Activated naive CD8-positive, alpha-beta T cell treated with anti-CD3 and anti-CD28 coated beads, Interleukin-2, amount 50 U/mL, for 16 hours (primary cell): ENCODE measurements at regions not wholly inside any gene's neighbourhood (a gene's known extent, or its start where the extent isn't known, plus 50 kb on each side); places are given as distances from the start of the nearest gene placed in this dataset.
"Not testable (repeated sequence)": the region's sequence is repeated elsewhere in the genome, so short reads cannot be mapped to it uniquely, and the experiment has no call there.

Source experiments
- DNase-seq: peaks from one replicate; pipeline ENCODE4 v3.0.0-alpha.2; 2020; ENCODE audit warnings: low read depth, low spot score

GRCh38 chr4:23412701-23413100 is 477.1 kb downstream of the PPARGC1A start:
- DNase-seq = no peak

GRCh38 chr4:23408913-23409312 is 480.9 kb downstream of the PPARGC1A start:
- not testable (repeated sequence) for DNase-seq

GRCh38 chr4:23401572-23401971 is 488.3 kb downstream of the PPARGC1A start:
- no peak for DNase-seq

- no peak for DNase-seq
These were observed 496.9 kb downstream of the PPARGC1A start for GRCh38 chr4:23392860-23393458.

GRCh38 chr4:23390246-23390645 is 499.6 kb downstream of the PPARGC1A start:
- DNase-seq = no peak

GRCh38 chr4:23388699-23389395 is 501.0 kb downstream of the PPARGC1A start:
- DNase-seq = no peak

GRCh38 chr4:23388255-23388654 is 501.6 kb downstream of the PPARGC1A start:
- DNase-seq = no peak

- no peak for DNase-seq
These were observed 505.1 kb downstream of the PPARGC1A start for GRCh38 chr4:23384741-23385140.

- DNase-seq = no peak
These were observed 507.0 kb downstream of the PPARGC1A start for GRCh38 chr4:23382879-23383278.

GRCh38 chr4:23374259-23374658 is 515.6 kb downstream of the PPARGC1A start:
- DNase-seq = no peak

- DNase-seq = no peak
These were observed 516.6 kb downstream of the PPARGC1A start for GRCh38 chr4:23373261-23373660.

- DNase-seq = no peak
These were observed 518.3 kb downstream of the PPARGC1A start for GRCh38 chr4:23371533-23371932.

GRCh38 chr4:23369331-23369730 is 520.5 kb downstream of the PPARGC1A start:
- DNase-seq = no peak

- DNase-seq = no peak
These were observed 521.7 kb downstream of the PPARGC1A start for GRCh38 chr4:23368081-23368697.

- no peak for DNase-seq
These were observed 523.3 kb downstream of the PPARGC1A start for GRCh38 chr4:23366557-23366906.

- no peak for DNase-seq
These were observed 523.8 kb downstream of the PPARGC1A start for GRCh38 chr4:23365871-23366556.

GRCh38 chr4:23365086-23365485 is 524.8 kb downstream of the PPARGC1A start:
- DNase-seq = no peak

- no peak for DNase-seq
These were observed 525.7 kb downstream of the PPARGC1A start for GRCh38 chr4:23364167-23364566.

GRCh38 chr4:23361453-23361852 is 528.4 kb downstream of the PPARGC1A start:
- no peak for DNase-seq

- DNase-seq = no peak
These were observed 529.1 kb downstream of the PPARGC1A start for GRCh38 chr4:23360718-23361117.

- no peak for DNase-seq
These were observed 534.6 kb downstream of the PPARGC1A start for GRCh38 chr4:23355258-23355657.

GRCh38 chr4:23353200-23353599 is 536.6 kb downstream of the PPARGC1A start:
- DNase-seq = no peak
